GM20000 (cell line): ENCODE measurements at regions not wholly inside any gene's neighbourhood (a gene's known extent, or its start where the extent isn't known, plus 50 kb on each side); places are given as distances from the start of the nearest gene placed in this dataset.
"Not testable (repeated sequence)": the region's sequence is repeated elsewhere in the genome, so short reads cannot be mapped to it uniquely, and the experiment has no call there.

Experiments used
- DNase-seq: peaks from one replicate; pipeline ENCODE4 v3.0.0; 2012; ENCODE audit warnings: low spot score
- TF ChIP-seq, protein P1 (sequence below): IDR thresholded peaks from 2 replicates; pipeline ENCODE4 v1.5.1; 2012; ENCODE audit warnings: mild to moderate bottlenecking, control low read depth; ENCODE audit errors: extremely low read depth, missing control alignments

DNA sequence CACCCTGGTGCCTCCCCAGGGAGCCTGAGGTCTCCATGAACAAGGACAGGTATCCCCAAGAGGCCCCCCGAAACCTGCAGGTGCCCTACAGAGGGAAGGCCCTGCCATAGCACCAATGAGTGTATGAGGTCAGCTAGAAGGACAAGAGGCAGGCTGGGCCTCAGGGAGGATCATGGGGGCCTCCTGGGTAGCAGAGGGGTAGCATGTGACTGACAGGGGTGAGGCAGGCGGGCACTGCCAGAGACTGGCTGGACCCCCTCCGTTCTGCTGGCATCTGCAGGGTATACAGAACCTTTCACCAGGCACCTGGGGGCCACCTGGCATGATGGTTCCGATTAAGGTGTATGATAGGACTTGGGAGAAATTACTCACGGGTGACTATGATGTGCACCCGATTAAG, 79.2 kb upstream of the KCTD7 start:
- no peak for DNase-seq
- TF ChIP-seq, protein P1, sequence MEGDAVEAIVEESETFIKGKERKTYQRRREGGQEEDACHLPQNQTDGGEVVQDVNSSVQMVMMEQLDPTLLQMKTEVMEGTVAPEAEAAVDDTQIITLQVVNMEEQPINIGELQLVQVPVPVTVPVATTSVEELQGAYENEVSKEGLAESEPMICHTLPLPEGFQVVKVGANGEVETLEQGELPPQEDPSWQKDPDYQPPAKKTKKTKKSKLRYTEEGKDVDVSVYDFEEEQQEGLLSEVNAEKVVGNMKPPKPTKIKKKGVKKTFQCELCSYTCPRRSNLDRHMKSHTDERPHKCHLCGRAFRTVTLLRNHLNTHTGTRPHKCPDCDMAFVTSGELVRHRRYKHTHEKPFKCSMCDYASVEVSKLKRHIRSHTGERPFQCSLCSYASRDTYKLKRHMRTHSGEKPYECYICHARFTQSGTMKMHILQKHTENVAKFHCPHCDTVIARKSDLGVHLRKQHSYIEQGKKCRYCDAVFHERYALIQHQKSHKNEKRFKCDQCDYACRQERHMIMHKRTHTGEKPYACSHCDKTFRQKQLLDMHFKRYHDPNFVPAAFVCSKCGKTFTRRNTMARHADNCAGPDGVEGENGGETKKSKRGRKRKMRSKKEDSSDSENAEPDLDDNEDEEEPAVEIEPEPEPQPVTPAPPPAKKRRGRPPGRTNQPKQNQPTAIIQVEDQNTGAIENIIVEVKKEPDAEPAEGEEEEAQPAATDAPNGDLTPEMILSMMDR = no peak

GRCh38 chr7:66553001-66553400, 75.7 kb upstream of the KCTD7 start:
- DNase-seq = no peak
- TF ChIP-seq, protein P1 = no peak

DNA sequence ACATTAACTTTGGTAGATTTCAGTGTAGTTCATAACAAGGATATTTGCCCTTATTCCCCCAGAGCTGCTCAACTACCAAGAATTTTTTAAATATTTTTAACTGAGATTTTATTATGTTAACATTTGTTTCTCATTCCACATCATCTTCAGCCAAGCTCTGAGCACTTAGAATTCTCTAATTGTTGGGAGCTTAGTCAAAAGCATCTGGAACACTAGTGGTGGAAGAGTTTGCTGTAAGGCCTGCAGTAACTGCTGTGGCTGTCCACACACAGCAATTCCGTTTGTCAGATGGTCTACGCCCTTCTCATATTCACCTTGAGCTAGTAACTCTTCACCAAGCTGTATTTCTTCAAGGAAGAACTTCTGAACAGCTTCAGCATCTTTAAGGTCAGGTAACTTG, 75.0 kb upstream of the KCTD7 start:
- not testable (repeated sequence) for DNase-seq

- DNase-seq = not testable (repeated sequence)
Observed at GRCh38 chr7:66554291-66554690, 74.4 kb upstream of the KCTD7 start.

DNA sequence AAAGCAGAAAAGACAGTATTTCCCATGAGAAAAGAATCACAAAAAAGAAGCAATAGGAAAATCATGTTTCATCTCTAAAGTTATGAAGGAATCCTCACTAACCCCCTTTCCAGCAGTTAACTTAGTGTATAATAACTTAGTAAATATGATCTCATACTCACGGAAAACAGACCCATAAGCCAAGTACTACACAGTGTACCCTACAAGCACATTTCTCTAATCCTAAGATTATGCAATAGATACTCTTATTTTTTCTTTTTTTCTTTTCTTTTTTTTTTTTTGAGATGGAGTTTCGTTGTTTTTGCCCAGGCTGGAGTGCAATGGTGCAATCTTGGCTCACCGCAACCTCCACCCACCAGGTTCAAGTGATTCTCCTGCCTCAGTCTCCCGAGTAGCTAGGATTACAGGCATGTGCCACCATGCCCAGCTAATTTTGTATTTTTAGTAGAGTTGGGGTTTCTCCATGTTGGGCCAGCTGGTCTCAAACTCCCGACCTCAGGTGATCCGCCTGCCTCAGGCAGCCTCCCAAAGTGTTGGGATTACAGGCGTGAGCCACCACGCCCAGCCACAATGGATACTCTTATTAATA, 73.7 kb upstream of the KCTD7 start:
- not testable (repeated sequence) for DNase-seq

GRCh38 chr7:66556177-66556548, 72.5 kb upstream of the KCTD7 start:
- TF ChIP-seq, protein P1 = no peak
- DNase-seq = no peak

GRCh38 chr7:66556549-66557213, 72.0 kb upstream of the KCTD7 start:
- TF ChIP-seq, protein P1 = no peak
- peak; percentile 46 for DNase-seq

DNA sequence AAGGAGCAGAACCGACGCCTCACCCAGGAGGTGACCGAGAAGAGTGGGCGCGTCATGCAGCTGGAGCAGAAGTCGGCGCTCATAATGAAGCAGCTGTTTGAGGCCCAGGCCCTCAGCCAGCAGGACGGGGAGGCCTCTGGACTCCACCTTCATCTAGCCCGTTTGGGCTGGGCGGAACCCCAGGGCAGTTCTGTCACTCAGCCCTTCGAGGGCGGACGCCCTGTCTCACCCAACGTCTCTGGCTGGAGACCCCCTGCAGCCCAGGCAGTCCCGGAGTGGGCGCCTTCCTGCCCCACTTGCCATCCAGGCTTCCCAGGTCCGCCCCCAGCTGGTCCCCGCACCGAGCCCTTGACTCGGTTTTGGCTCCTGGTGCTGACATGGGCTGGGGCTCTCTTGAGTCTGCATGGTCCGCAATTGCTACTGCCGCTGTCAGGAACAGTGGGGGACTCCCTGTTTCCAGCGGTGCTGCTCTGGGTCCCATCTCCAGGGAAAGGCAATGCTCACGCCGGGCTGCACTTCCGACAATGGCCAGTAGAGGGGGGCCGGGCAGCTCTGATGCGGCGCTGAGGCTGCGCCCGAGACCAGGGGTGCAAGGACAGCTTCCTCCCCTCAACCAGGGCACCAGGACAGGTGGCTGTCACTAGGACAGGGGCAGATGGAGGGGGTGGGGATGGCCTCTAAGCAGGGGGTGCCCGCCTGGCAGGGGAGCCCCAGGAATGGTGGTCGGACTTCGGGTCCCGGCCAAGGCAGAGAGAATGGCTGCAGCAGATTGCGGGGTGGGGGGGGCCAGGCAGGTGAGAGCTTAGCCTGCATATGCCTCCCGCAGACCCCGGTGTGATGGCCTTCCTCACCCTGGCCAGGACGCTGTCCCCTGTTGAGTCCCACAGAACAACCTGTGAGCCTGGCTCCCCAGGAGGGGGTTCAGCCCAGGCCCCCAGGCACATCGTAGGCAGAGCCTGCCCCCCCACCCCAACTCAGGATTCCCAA, 71.2 kb upstream of the KCTD7 start:
- peak; percentile 89 for DNase-seq
- TF ChIP-seq, protein P1 = peak; percentile 96

DNA sequence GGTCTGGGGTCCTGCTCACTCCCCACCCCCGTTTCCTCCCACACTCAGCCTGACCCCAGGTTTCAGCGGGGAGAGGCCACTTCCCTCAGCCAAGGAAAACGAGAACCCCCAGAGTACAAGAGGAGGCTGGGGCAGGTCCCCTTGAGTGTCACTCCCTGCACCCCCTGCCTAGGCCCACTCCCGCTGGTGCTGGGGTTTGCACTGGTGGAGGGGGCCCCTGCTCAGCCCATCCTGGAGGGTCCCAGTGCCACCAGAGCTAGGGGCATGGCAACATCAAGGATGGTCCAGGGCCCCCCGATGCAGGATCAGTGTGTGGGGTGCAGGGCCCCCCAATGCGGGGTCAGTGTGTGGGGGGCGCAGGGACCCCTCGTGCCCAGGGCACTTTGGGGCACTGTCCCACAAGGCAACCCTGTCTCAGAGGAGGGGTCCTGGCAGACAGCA, 70.5 kb upstream of the KCTD7 start:
- DNase-seq = no peak
- TF ChIP-seq, protein P1 = no peak
